Thymus (tissue), 11 donors: ENCODE measurements at regions not wholly inside any gene's neighbourhood (a gene's known extent, or its start where the extent isn't known, plus 50 kb on each side); places are given as distances from the start of the nearest gene placed in this dataset.
"Not testable (repeated sequence)": the region's sequence is repeated elsewhere in the genome, so short reads cannot be mapped to it uniquely, and the experiment has no call there.

ENCODE experiments used
- DNase-seq, 9 donors: peaks; one replicate each; pipeline ENCODE4 v3.0.0-alpha.2; 2013; ENCODE audit warnings: low spot score in 9 of 9, low read depth in 6 of 9, missing footprints in 1 of 9
- H3K27ac ChIP-seq, 2 donors: one replicate each; pipeline ENCODE4 v1.5.1; 2013; ENCODE audit warnings: control low read depth in 1 of 2, low read depth in 1 of 2, low read length in 1 of 2, mild to moderate bottlenecking in 1 of 2, moderate library complexity in 1 of 2
- H3K27me3 ChIP-seq, 2 donors: one replicate each; pipeline ENCODE4 v1.5.1; 2013; ENCODE audit warnings: low read length in 1 of 2; ENCODE audit not compliant: control insufficient read depth in 2 of 2, insufficient read depth in 1 of 2
- H3K36me3 ChIP-seq, 2 donors: one replicate each; pipeline ENCODE4 v1.5.1; 2013; ENCODE audit warnings: low read length in 1 of 2, mild to moderate bottlenecking in 1 of 2, moderate library complexity in 1 of 2; ENCODE audit not compliant: control insufficient read depth in 2 of 2, insufficient read depth in 2 of 2
- H3K4me1 ChIP-seq, 2 donors: one replicate each; pipeline ENCODE4 v1.5.1; 2013; ENCODE audit warnings: low read length in 2 of 2; ENCODE audit not compliant: control insufficient read depth in 2 of 2, insufficient read depth in 2 of 2
- H3K4me3 ChIP-seq, 2 donors: one replicate each; pipeline ENCODE4 v1.5.1; 2013; ENCODE audit warnings: low read length in 2 of 2, control low read depth in 1 of 2, mild to moderate bottlenecking in 1 of 2
- H3K9me3 ChIP-seq, 2 donors: one replicate each; pipeline ENCODE4 v1.5.1; 2013; ENCODE audit warnings: low read length in 1 of 2, mild to moderate bottlenecking in 1 of 2; ENCODE audit not compliant: control insufficient read depth in 2 of 2, insufficient read depth in 1 of 2
- WGBS: extraction: QIAGEN DNeasy Blood & Tissue Kit; methylation state at CpG from one replicate; pipeline ENCODE4 v1.1.7; 2013; 5-methylcytosine and 5-hydroxymethylcytosine counted together
- donor health status: healthy.

- Histone ChIP-seq H3K27me3 (no peaks in the 10 kb centered on the region), H3K36me3 (no peaks in the 10 kb centered on the region), H3K4me1 (peaks cover 0 to 3% of the 10 kb centered on the region in 2 donors), H3K27ac (no peak overlapping the region), H3K9me3 (no peaks in the 10 kb centered on the region), H3K4me3 (no peak overlapping the region)
- 98% methylated on average over 3 of the region's 3 CpGs for WGBS
- DNase-seq = no peak
Observed at GRCh38 chr12:67539946-67540345, 108.6 kb upstream of the DYRK2 start.

- no peak for DNase-seq
- H3K9me3 ChIP-seq = no peaks in the 10 kb centered on the region
- 88% methylated on average over 8 of the region's 8 CpGs for WGBS
Observed at GRCh38 chr12:67540920-67541624, 107.5 kb upstream of the DYRK2 start.

GRCh38 chr12:67541625-67541991 is 106.9 kb upstream of the DYRK2 start:
- Histone ChIP-seq H3K36me3 (no peaks in the 10 kb centered on the region), H3K27me3 (no peaks in the 10 kb centered on the region), H3K27ac (no peak overlapping the region), H3K4me1 (peaks cover 0 to 3% of the 10 kb centered on the region in 2 donors), H3K4me3 (no peak overlapping the region), H3K9me3 (no peaks in the 10 kb centered on the region)
- 93% methylated on average over 3 of the region's 3 CpGs for WGBS
- peak in 1 of 9 donors; percentile 25 for DNase-seq

More at GRCh38 chr12:67540920-67541624, 107.5 kb upstream of the DYRK2 start:
- peaks cover 0 to 3% of the 10 kb centered on the region in 2 donors for H3K4me1 ChIP-seq
- no peaks in the 10 kb centered on the region for H3K27me3 ChIP-seq
- no peak overlapping the region for H3K27ac ChIP-seq
- H3K36me3 ChIP-seq = no peaks in the 10 kb centered on the region
- H3K4me3 ChIP-seq = no peak overlapping the region

- H3K27ac ChIP-seq = no peak overlapping the region
- H3K27me3 ChIP-seq = no peaks in the 10 kb centered on the region
- H3K9me3 ChIP-seq = no peaks in the 10 kb centered on the region
- 92% methylated on average over 7 of the region's 7 CpGs for WGBS
- DNase-seq = no peak
- H3K4me1 ChIP-seq = peaks cover 0 to 3% of the 10 kb centered on the region in 2 donors
- no peak overlapping the region for H3K4me3 ChIP-seq
- no peaks in the 10 kb centered on the region for H3K36me3 ChIP-seq
Observed at GRCh38 chr12:67543021-67543770, 105.3 kb upstream of the DYRK2 start.

GRCh38 chr12:67545298-67545697 is 103.2 kb upstream of the DYRK2 start:
- no peak overlapping the region for H3K4me3 ChIP-seq
- no peak overlapping the region for H3K27ac ChIP-seq
- peaks cover 0 to 3% of the 10 kb centered on the region in 2 donors for H3K4me1 ChIP-seq
- no peak for DNase-seq
- WGBS = 91% methylated on average over 8 of the region's 8 CpGs
- H3K27me3 ChIP-seq = no peaks in the 10 kb centered on the region
- no peaks in the 10 kb centered on the region for H3K36me3 ChIP-seq
- H3K9me3 ChIP-seq = no peaks in the 10 kb centered on the region

GRCh38 chr12:67546746-67547145 is 101.8 kb upstream of the DYRK2 start:
- H3K4me3 ChIP-seq = no peak overlapping the region
- no peak overlapping the region for H3K27ac ChIP-seq
- no peaks in the 10 kb centered on the region for H3K9me3 ChIP-seq
- 95% methylated on average over 1 of the region's 1 CpG for WGBS
- H3K4me1 ChIP-seq = peaks cover 0 to under 1% of the 10 kb centered on the region in 2 donors
- no peaks in the 10 kb centered on the region for H3K36me3 ChIP-seq
- DNase-seq = no peak
- H3K27me3 ChIP-seq = no peaks in the 10 kb centered on the region

- 86% methylated on average over 8 of the region's 8 CpGs for WGBS
- H3K4me3 ChIP-seq = not testable (repeated sequence)
Observed at GRCh38 chr12:67555075-67555717, 93.3 kb upstream of the DYRK2 start.

GRCh38 chr12:67558775-67559174 is 89.8 kb upstream of the DYRK2 start:
- peaks cover 0 to 13% of the 10 kb centered on the region in 2 donors for H3K4me1 ChIP-seq
- no peaks in the 10 kb centered on the region for H3K27me3 ChIP-seq
- H3K36me3 ChIP-seq = no peaks in the 10 kb centered on the region
- no peak overlapping the region for H3K27ac ChIP-seq
- H3K4me3 ChIP-seq = no peak overlapping the region
- WGBS = 97% methylated on average over 3 of the region's 3 CpGs
- no peak for DNase-seq
- peaks cover 0 to 16% of the 10 kb centered on the region in 2 donors for H3K9me3 ChIP-seq

More at GRCh38 chr12:67555075-67555717, 93.3 kb upstream of the DYRK2 start:
- DNase-seq = peak in 3 of 9 donors; percentile 10 to 50 (median 21)
- H3K9me3 ChIP-seq = peaks cover 0 to 12% of the 10 kb centered on the region in 2 donors
- not testable (repeated sequence) for H3K36me3 ChIP-seq, H3K27ac ChIP-seq, H3K27me3 ChIP-seq
- H3K4me1 ChIP-seq = peaks cover 0 to 13% of the 10 kb centered on the region in 2 donors

GRCh38 chr12:67559751-67560150 is 88.8 kb upstream of the DYRK2 start:
- no peaks in the 10 kb centered on the region for H3K36me3 ChIP-seq
- no peak for DNase-seq
- H3K27ac ChIP-seq = no peak overlapping the region
- no peak overlapping the region for H3K4me3 ChIP-seq
- H3K9me3 ChIP-seq = peaks cover 0 to 16% of the 10 kb centered on the region in 2 donors
- WGBS = 94% methylated on average over 3 of the region's 3 CpGs
- H3K4me1 ChIP-seq = peaks cover 0 to 13% of the 10 kb centered on the region in 2 donors
- H3K27me3 ChIP-seq = no peaks in the 10 kb centered on the region
